Smooth muscle cell (in vitro differentiated cells): ENCODE measurements at regions not wholly inside any gene's neighbourhood (a gene's known extent, or its start where the extent isn't known, plus 50 kb on each side); places are given as distances from the start of the nearest gene placed in this dataset.

Experiments used
- DNase-seq: peaks from one replicate; lab custom pipeline; 2025; ENCODE audit not compliant: unreplicated experiment; lab: John Stamatoyannopoulos, UW
- H2AFZ ChIP-seq: fragments of 200-600 bp; sonication (generic); 2 replicates; pipeline ENCODE4 v1.6.0; 2016; ENCODE audit warnings: antibody characterized with exemption, low read depth, mild to moderate bottlenecking
- H3F3A ChIP-seq: fragments of 200-600 bp; sonication (generic); 2 replicates; pipeline ENCODE4 v1.6.0; 2017; ENCODE audit warnings: antibody characterized with exemption, low read depth
- H3K27ac ChIP-seq: fragments of 200-600 bp; sonication (generic); 2 replicates; pipeline ENCODE4 v1.5.1; 2016; ENCODE audit warnings: low read depth, mild to moderate bottlenecking
- H3K27me3 ChIP-seq: fragments of 200-600 bp; sonication (generic); 2 replicates; pipeline ENCODE4 v1.6.1; 2016; ENCODE audit warnings: low read depth, mild to moderate bottlenecking
- H3K36me3 ChIP-seq: fragments of 200-600 bp; sonication (generic); 2 replicates; pipeline ENCODE4 v1.5.1; 2016; ENCODE audit warnings: low read depth
- H3K4me1 ChIP-seq: fragments of 200-600 bp; sonication (generic); 2 replicates; pipeline ENCODE4 v1.5.1; 2016; ENCODE audit warnings: low read depth
- H3K4me2 ChIP-seq: fragments of 200-600 bp; sonication (generic); 2 replicates; pipeline ENCODE4 v1.6.0; 2016; ENCODE audit warnings: mild to moderate bottlenecking
- H3K4me3 ChIP-seq: fragments of 200-600 bp; sonication (generic); 2 replicates; pipeline ENCODE4 v1.5.1; 2016; ENCODE audit warnings: mild to moderate bottlenecking
- H3K79me2 ChIP-seq: fragments of 200-600 bp; sonication (generic); 2 replicates; pipeline ENCODE4 v1.6.0; 2016; ENCODE audit warnings: low read depth, mild to moderate bottlenecking
- H3K9ac ChIP-seq: fragments of 200-600 bp; sonication (generic); 2 replicates; pipeline ENCODE4 v1.6.0; 2016; ENCODE audit warnings: low read depth
- H3K9me3 ChIP-seq: fragments of 200-600 bp; sonication (generic); replicated peaks from 2 replicates; pipeline ENCODE4 v1.5.1; 2016; ENCODE audit warnings: low read depth
- H4K20me1 ChIP-seq: fragments of 200-600 bp; sonication (generic); 2 replicates; pipeline ENCODE4 v1.6.0; 2016; ENCODE audit warnings: low read depth
- CTCF ChIP-seq: fragments of 200-600 bp; sonication (generic); IDR thresholded peaks from 2 replicates; pipeline ENCODE4 v1.5.1; 2017; ENCODE audit warnings: borderline replicate concordance, mild to moderate bottlenecking, antibody characterized with exemption; ENCODE audit not compliant: insufficient read depth, poor library complexity, severe bottlenecking
- WGBS: methylation state at CpG from one replicate; pipeline ENCODE4 v1.1.7; 2016; ENCODE audit warnings: low lambda C conversion rate; 5-methylcytosine and 5-hydroxymethylcytosine counted together

GRCh38 chr14:65296402-65296801, 116.1 kb upstream of the FUT8 start:
- no peaks in the 10 kb centered on the region for H3K79me2 ChIP-seq
- H3K4me2 ChIP-seq: no peak overlapping the region
- TF ChIP-seq CTCF: no peak
- no peak overlapping the region for H3K9ac ChIP-seq
- H3F3A ChIP-seq: no peaks in the 10 kb centered on the region
- no peaks in the 10 kb centered on the region for H3K9me3 ChIP-seq
- no peaks in the 10 kb centered on the region for H3K4me1 ChIP-seq
- H3K4me3 ChIP-seq: no peak overlapping the region
- no peak overlapping the region for H3K27ac ChIP-seq
- H3K27me3 ChIP-seq: no peaks in the 10 kb centered on the region
- no peak overlapping the region for H2AFZ ChIP-seq
- no peaks in the 10 kb centered on the region for H4K20me1 ChIP-seq
- DNase-seq: no peak
- no peaks in the 10 kb centered on the region for H3K36me3 ChIP-seq

GRCh38 chr14:65296876-65297275, 115.7 kb upstream of the FUT8 start:
- H3K4me1 ChIP-seq: no peaks in the 10 kb centered on the region
- H3K4me2 ChIP-seq: no peak overlapping the region
- no peaks in the 10 kb centered on the region for H3K27me3 ChIP-seq
- H3K9me3 ChIP-seq: no peaks in the 10 kb centered on the region
- no peaks in the 10 kb centered on the region for H3F3A ChIP-seq
- TF ChIP-seq CTCF: no peak
- H3K4me3 ChIP-seq: no peak overlapping the region
- H3K79me2 ChIP-seq: no peaks in the 10 kb centered on the region
- H3K36me3 ChIP-seq: no peaks in the 10 kb centered on the region
- DNase-seq: no peak
- 85% methylated on average over 4 of the region's 4 CpGs for WGBS
- no peak overlapping the region for H3K9ac ChIP-seq
- H4K20me1 ChIP-seq: no peaks in the 10 kb centered on the region
- H2AFZ ChIP-seq: no peak overlapping the region
- no peak overlapping the region for H3K27ac ChIP-seq

GRCh38 chr14:65297744-65298143, 114.8 kb upstream of the FUT8 start:
- WGBS: 88% methylated on average over 5 of the region's 5 CpGs
- Histone ChIP-seq H3K79me2 (no peaks in the 10 kb centered on the region), H3K4me2 (no peak overlapping the region), H3K36me3 (no peaks in the 10 kb centered on the region), H3K4me1 (no peaks in the 10 kb centered on the region), H3K27ac (no peak overlapping the region), H3K9me3 (no peaks in the 10 kb centered on the region), H3K4me3 (no peak overlapping the region), H2AFZ (no peak overlapping the region), H3K27me3 (no peaks in the 10 kb centered on the region), H3F3A (no peaks in the 10 kb centered on the region), H3K9ac (no peak overlapping the region), H4K20me1 (no peaks in the 10 kb centered on the region)
- no peak for DNase-seq
- TF ChIP-seq CTCF: no peak

GRCh38 chr14:65299826-65300225, 112.7 kb upstream of the FUT8 start:
- Histone ChIP-seq H3F3A (no peaks in the 10 kb centered on the region), H3K27me3 (no peaks in the 10 kb centered on the region), H4K20me1 (no peaks in the 10 kb centered on the region), H3K79me2 (no peaks in the 10 kb centered on the region), H3K27ac (no peak overlapping the region), H3K36me3 (no peaks in the 10 kb centered on the region), H3K4me1 (peaks cover 15% of the 10 kb centered on the region), H3K9me3 (no peaks in the 10 kb centered on the region), H3K4me2 (no peak overlapping the region), H2AFZ (no peak overlapping the region), H3K9ac (no peak overlapping the region), H3K4me3 (no peak overlapping the region)
- 46% methylated on average over 3 of the region's 3 CpGs for WGBS
- TF ChIP-seq CTCF: no peak
- DNase-seq: no peak
